Stimulated activated CD4-positive, alpha-beta T cell treated with anti-CD3 and anti-CD28 coated beads, Interleukin-15, amount 100 ng/mL, for 24 hours (primary cell): ENCODE measurements at regions not wholly inside any gene's neighbourhood (a gene's known extent, or its start where the extent isn't known, plus 50 kb on each side); places are given as distances from the start of the nearest gene placed in this dataset.
A peak's percentile ranks its signal among the peaks of the same experiment; 100 is the strongest.

ENCODE experiments used
- DNase-seq: peaks from one replicate; pipeline ENCODE4 v3.0.0-alpha.2; 2020

DNA sequence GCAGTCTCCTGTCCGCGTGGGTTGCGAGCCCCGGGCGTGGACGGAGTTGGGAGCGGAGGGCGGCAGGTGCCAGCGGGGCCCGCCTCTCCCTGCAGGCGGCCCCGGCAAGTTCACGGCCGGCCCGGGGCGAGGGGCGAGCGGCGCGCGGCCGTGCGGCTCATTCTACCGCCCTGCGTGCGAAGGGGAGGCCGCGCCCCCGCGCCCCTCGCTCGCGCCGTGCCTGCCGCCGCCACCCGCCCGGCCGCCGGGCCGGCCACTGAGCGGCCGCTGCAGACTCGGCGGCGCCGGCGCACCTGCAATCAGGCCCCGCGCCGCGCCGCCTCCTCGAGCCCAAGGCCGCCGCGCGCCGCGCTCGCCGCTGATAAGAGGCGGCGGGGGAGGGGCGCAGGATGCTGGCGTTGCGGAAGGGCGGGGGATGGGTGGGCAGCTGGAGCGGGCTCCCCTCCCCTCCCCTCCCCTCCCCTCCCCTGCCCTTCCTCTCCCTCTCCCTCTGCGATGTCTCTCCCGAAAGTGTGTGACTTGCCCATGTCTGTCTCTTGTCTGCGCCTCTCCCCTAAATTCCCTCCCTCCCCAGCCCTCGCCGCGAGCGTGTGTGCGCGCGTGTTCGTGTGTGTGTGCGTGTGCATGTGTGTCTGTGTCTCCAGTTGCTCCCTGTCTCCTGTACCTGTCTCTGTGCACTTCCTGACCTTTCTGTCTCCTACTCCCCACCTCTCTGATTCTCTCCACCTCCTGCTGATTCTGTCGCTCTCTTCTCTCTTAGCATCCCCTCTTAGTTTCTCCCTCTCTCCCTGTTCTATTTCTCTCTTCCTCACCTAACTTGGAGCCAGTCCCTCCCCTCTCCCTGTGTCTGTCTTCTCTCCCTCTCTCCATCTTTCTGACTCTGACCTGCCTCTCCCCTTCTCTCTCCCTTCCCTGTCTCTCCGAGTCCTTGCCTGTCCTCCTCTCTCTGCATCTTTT lies 768.1 kb upstream of the TBX3 start:
- peak; percentile 2 for DNase-seq

DNA sequence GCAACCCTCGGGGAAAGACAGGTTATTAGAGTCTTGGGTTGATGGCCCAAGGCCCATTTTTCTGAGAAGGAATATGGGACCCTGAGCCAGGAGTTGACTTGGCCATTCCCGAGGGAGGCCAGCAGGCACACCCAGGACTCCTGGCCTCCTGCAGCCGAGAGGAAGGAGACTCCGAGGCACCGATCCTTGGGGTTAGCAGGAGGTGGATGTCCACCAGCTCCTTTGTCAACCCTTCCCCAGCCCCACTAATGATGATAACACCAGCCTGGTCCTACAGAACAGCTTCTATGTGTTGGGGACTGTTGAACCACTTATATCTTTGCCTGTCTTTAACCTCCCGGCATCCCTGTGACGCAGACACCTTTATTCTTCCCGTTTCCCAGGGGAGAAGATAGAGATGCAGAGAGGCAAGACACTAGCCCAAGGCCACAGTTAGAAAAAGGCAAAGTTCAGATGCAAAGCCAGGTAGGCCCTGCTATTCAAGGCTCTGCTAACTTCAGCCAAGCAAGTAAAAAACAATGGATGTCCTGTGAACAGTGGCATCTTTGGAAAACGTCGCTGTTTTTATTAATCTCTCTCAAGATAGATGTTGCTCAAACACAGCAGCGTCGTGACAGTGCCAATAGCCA lies 767.3 kb upstream of the TBX3 start:
- DNase-seq = no peak

DNA sequence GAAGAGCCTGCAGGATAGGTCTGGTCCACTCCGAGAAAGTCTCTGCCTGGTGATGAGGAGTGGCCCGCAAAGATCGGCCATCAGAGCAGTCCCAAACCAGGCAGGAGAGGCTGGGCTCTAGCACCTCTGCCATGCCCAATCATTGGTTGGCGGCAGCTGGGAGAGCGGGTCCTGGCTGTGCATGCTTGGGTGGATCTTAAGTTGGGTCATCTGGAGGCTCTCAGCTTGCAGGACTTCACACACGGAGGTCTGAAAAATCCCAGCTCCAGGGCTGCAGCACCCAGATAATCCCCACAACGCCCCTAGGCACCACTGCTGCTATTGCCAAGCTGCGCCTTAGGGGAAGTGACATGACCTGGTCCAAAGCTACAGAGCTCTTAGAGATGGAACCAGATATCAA lies 766.7 kb upstream of the TBX3 start:
- no peak for DNase-seq

DNA sequence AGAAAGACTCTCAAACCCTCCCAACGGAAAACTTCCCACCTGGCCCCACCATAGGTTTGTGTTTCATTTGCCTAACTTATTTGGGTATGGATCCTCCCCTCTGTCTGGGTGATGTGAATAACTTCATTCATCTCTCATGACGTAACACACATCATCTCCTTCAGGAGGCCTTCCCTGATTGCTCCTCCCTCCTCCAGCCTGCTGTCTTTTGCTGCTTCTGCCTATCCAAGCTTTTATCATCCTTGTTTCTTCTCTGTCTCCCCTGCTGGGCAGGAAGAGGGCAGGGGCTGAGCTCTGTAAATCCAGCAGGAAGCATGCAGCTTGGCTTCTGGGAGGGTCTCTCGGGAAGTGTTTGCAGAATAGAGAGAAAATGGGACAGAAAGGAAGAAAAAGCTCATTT lies 766.0 kb upstream of the TBX3 start:
- DNase-seq = no peak

DNA sequence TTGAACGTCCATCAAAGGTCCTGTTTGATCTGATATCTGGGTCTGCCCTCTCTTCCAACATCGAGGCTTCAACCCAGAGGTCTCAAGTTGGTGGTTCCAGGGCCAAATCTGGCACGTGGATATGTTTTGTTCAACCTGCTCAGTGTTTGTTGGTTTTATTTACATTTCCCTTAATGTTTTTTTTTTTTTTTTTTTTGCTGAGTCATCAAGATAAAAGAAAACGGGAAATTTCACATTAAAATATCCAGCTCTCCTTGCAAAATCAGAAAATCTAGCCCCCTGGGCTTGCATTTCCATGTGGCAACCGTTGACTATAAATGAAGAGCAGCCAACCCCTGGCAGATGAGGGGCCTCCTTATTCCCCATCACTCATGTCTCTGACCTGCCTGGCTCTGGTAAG lies 765.6 kb upstream of the TBX3 start:
- no peak for DNase-seq

DNA sequence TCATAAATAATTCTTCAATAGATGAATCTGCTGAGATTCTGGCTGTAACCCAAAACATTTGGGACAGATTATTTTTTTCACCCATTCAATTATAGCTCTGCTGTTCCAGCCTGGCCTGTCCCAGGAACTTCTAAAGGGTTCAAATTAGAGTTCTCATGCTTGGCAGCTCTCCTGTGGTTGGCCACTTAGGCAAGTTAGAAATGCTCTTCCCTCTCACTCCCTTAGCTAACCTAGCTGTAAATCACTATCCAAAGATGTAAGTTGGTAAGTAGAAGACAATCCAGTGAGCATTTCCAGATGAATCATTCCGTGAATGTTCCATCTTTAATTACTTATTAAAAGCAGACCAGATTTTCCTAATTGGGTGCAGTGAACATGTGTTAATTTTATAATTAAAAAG lies 760.4 kb upstream of the TBX3 start:
- DNase-seq = no peak

DNA sequence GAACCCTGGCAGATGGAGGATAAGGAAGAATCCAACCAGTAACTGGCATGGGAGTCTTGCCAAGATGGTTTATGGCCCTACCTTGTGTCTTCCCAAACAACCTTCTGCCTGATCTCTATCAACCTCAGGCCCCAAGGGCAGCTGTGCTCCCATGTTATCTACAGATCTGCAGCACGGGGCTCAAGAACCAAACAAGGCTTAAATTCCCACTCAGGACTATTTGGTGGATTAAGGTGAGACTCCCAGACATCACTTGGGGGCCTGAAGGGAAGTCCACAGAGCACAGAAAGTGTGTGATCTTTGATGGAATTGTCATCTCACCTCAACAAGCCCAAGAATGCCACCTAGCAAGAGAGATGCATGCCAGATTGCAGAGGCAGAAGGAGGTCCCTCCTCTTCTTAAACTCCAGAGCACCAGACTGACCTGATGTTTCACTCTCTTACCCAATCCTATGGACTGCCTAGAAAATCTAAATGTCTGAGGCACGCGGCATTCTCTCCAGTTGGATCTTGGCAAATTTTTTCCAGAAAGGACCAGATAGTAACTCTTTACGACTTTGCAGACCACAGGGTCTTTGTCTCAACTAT lies 759.5 kb upstream of the TBX3 start:
- no peak for DNase-seq

DNA sequence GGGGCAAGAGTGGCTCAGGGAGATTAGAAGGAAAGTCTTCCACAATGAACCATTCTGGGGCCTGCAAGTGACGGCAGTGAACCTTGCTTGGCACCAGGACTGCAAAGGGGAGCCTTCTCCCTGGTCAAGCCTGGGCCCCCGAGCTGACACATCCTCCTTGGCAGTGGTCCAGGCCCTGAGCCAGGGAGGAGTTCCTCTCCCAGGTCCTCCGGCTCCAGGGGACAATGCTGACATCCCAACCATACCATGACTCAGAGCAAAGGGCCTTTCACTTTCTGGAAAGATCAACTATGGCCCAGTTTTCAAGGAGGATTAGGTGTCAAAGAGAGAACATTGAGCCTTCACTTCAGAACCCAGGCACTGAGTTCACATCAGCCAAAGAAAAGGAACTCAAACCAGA lies 756.5 kb upstream of the TBX3 start:
- DNase-seq = no peak

DNA sequence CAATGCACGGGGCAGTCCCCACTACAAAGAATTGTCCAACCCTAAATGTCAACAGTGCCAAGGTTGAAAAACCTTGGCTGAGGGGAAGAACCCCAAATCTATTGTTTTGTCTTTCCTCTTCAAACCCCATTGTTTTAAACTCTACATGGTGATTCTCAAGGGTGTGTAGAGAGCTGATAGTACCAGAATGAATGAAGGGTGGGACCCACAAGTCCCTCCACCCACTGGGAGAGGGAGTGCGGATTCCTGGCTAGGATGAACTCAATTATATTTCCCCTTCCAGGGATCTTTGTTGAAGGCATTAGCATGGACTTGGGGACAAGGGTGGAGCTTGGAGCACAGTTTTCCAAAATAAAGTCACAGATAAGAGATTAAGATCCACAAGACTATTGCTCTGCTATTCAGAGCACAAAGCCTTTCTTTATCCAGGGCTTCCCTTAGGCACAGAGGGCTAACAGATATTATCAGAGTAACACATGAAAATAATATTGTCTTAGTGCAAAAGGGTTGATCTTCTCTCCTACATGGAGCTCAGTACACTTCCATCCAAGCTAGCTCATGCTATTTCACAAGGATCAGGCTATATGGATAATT lies 755.1 kb upstream of the TBX3 start:
- no peak for DNase-seq

DNA sequence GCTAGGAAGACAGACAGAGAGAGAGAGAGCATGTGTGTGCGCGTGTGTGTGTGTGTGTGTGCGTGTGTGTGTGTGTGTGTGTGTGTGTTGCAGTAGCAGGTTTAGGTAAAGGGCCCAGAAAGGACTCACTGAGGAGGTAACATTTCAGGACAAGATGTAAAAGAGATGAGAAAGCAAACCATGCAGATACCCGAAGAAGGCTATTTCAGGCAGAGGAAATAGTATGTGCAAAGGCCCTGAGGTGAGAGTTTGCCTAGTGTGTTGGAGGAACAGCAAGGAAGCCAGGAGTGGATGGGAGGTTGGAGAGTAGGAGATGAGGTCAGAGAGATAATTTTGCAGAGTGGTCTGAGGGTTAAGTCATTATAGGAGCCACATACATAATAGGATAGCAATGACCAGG lies 754.3 kb upstream of the TBX3 start:
- no peak for DNase-seq

DNA sequence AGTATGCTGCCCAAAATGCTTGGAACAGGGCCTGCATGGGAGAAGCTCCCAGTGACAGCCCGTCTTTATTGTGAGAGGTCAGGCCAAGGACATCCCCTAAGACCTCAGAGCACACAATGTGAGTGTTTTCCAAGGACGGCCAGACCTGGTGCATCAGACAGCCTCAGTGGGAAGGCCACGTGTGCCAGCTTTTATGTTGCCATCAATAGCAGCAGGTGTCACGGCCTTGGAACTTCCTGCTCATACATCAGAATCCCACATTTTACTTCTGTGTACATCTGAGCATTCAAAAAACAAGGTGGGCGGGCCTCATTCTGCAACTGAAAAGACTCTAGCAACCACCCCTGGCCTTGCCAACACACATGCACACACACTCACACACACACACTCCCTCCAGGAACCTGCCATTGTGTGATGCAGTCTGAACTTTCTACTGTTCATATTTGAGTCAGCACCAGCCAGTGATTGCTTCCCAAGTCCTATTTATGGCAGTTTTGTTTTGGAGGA lies 753.1 kb upstream of the TBX3 start:
- DNase-seq = no peak

DNA sequence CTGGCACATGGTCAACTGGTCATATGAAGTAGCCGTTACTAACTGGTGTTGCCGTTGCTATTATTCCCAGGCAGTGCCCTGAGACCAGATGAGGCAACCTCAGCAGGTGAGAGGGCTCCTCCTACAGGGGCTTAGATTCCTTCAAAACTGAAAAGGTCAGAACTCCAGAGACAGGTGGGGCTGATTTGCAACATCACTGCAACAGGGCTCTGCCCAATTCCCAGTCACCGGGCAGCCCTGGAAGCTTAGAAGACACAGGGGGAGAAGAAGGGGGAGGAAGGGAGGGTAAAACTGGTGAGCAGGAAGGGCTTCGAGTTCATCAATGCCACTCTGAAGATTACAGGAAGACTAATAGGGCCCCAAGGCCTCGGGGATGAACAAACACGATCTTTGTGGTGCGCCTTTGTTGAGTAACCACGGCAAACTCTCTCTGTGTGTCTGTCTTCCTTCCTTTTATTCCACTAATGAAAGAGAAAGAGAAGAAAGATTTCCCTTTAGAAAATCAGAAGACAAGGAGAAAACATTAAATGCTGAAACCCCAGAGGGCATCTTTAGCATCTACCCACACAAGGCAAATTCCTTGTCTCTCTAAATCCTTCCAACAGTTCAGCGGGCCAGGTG lies 749.1 kb upstream of the TBX3 start:
- DNase-seq = no peak

DNA sequence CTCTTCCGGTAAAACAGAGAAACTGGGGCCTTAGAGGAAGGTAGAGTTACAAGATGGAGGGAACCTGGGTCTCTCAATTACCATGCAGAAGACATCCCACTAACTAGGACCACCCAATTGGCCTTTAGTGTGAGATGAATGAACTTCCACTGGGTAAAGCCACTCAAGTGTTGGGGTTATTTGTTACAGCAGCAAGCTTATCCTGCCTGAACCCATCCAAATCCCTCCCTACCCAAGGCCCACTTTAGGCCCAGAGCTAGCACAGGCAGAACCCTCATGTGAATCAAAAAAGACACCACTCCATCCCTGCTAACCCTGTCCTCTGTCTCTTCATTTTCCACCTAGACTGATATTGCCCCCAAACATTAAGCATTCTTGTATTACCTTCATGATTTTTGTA lies 746.7 kb upstream of the TBX3 start:
- no peak for DNase-seq

DNA sequence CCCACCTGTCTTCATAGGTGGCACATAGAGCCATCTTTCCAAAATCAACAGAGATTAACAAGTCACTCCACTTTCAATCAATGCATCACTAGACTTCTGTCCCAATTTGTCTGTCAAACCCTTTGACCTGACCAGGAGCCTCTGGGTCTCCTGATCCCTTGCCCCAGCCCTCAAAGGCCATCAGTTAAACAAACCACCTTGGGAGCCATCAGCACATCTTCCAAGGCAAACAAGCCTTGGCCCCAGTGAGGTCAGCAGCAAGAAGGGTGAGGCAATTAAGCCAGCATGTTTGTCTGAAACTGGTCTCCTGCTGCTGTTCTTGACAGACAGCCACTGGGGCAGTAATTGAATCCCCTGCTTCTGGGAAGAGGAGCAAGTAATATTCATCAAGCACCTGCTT lies 742.8 kb upstream of the TBX3 start:
- DNase-seq = no peak

DNA sequence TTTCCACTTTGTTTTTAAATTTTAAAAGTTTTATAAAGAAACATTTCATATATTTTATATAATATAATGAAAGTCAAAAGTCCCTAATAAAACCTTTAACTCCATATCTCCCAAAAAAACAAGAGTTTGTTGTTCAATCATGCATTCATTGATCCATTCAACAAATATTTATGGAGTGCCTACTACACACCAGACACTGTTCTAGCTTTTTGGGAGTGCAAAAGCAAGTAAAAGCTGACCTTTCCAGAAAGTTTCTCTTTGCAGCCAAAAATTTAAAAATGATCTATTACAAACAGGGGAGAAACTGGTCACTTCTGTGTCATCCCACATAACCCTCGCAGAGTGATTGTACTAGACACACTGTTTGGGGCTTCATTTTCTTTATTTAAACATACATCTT lies 740.0 kb upstream of the TBX3 start:
- DNase-seq = no peak

DNA sequence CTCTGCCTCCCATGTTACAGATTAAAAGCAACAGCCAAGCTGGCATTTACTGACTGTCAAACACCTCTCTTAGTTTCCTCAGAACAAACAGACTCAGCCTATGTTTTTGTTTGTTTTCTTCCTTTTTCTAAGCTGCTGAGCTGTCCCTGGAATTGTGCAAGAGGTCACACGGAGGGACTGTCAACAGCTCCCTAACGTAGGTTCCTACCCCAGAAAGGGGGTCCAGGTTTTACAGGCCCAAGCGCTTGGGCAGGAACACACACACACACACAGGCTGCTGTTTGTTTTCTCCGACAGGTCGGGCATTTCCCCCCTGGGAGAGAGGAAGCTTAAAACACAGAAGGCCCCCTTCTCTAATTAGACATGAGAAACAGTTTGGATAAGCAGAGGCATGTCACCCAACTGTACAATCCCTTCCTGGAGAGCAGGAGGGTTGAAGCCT lies 739.6 kb upstream of the TBX3 start:
- no peak for DNase-seq

DNA sequence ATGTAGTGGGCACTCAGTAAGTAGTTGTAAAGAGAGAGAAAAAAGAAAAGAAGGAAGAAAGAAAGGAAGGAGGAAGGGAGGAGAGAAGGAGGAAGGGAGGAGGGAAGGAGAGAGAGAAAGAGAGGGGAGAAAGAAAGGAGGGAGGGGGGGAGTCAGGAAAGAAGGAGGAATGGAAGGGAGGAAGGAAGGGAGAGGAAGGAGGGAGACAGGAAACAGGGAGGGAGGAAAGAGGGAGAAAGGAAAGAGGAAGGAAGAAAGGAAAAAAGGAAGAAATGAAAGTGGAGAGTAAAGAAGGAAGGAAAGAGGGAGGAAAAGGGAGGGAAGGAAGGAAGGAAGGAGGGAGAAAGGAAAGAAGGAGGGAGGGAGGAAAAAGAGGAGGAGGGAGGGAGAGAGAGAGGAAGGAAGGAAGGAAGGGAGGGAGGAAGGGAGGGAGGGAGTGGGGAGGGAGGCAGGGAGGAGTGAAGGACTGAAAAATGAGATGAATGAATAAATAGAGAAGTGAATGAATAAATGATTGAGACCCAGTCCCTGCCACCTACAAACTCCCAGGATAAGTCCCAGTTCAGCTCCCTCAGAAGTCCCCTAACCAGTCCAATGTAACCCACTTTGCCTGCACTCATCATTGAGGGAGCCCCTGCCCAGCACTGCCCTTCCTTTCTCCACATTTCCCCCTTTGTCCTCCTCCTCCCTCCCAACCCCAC lies 739.0 kb upstream of the TBX3 start:
- no peak for DNase-seq

DNA sequence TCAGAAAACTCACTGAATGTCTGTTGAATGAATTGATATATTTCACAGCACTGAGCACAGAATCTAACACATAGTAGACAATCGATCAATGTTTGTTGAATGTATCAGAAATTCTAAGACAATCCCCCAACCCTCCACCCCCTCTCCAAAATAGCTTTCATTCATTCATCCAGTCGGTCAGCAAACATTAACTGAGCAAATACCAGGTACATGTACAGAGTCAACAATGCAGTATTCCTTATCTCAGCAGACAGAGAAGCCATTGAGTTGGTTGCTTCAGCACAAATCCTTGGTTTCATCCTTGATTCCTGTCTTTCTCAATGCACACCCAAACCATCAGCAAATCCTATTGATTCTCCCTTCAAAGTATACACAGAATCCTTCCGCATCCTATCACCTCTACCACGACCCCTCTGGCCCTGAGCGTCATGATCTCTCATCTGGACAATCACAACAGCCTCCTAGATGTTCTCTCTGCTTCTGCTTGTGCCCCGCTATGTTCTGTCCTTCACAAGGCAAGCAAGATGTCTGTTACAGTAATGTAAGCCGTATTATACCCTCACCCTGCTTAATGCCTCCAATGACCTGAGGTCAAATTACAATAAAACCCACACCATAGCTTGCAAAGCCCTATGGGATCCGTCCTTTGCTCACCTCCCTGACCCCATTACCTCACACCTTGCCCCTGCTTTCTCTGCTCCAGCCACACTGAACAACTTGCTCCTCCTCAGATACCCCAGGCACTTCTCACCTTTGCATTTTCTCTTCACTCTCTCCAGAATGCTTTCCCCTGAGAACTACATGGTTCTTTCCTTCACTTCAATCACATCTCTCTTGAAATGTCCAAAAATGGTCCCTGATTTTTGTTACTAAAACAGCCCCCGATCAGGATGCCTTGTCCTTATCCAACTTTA lies 738.1 kb upstream of the TBX3 start:
- DNase-seq = no peak

DNA sequence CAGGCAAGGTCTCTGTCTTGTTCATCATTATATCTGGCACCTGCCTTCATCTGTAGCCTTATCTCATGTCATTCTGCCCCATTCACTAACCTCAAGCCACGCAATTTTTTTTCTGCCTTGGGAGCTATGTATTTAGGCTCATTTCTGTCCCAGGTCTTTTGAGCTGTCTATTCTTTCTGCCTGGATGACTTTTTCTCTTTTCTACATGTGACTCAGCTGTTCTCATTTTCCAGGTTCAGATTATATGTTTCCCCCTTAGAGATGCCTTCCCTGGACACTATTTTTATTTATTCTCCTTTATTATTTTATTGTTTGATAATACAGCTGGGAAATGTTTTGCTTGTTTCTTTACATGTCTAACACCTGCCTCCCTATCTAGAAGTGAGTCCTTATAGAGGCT lies 737.4 kb upstream of the TBX3 start:
- no peak for DNase-seq

DNA sequence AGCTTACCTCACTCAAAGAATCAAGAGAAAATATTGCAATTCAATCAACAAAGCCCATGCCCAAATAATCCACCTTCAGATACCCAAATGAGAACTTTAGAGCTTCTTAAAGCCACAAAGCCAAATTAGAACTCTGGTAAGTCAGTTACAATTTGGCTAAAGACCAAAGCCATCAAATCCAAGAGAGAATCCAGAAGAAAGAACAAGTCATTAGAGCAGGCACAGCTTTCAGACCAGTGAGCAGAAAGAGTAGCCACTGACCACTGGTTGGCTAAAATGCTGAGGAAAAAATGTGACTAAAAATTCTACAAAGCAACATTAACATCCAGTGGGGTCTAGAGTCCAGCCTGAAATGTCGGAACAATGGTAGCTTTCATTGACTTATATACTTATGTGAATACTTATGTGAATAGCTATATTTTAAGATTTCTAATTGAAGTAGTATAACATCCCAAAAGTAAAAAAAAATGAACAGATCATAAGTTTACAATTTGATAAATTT lies 735.2 kb upstream of the TBX3 start:
- DNase-seq = no peak

DNA sequence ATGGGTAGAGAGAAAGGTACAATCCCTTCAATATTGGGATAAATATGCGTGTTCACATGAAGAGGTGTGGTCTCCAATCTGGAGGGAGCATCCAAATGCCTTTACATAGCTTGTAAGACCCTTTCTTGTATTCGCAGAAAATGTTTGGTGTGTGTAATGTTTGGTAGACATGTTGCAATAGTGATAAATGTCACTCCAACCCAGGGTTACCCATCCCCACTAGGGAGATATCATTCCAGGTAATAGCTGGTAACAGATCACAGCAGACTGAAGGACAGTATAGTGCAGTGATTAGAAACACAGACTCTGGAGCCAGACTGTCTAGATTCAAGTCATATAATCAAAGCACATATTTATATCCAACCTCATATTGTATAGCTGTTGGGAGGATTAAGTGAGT lies 733.6 kb upstream of the TBX3 start:
- DNase-seq = no peak
